Peyer's patch (tissue), 4 donors: ENCODE measurements at regions not wholly inside any gene's neighbourhood (a gene's known extent, or its start where the extent isn't known, plus 50 kb on each side); places are given as distances from the start of the nearest gene placed in this dataset.

Experiments
- DNase-seq, 3 donors: peaks; one replicate each; pipeline ENCODE4 v3.0.0-alpha.2; 2017 to 2019
- H3K27ac ChIP-seq, 4 donors: fragments of 200-600 bp; sonication (generic); one replicate each; pipeline ENCODE4 v1.5.1; 2016 to 2019
- H3K27me3 ChIP-seq, 2 donors: fragments of 200-600 bp; sonication (generic); one replicate each; pipeline ENCODE4 v1.5.1; 2019
- H3K36me3 ChIP-seq, 3 donors: fragments of 200-600 bp; sonication (generic); one replicate each; pipeline ENCODE4 v1.5.1; 2016 to 2019
- H3K4me1 ChIP-seq, 4 donors: fragments of 200-600 bp; sonication (generic); one replicate each; pipeline ENCODE4 v1.5.1; 2016 to 2019
- H3K4me3 ChIP-seq, 4 donors: fragments of 200-600 bp; sonication (generic); 1 replicate in 3 of 4; 2 replicates in 1 of 4; pipeline ENCODE4 v1.5.1; 2016 to 2019; ENCODE audit warnings: mild to moderate bottlenecking in 1 of 4
- H3K9me3 ChIP-seq, 4 donors: fragments of 200-600 bp; sonication (generic); one replicate each; pipeline ENCODE4 v1.5.1; 2016 to 2019; ENCODE audit warnings: mild to moderate bottlenecking in 1 of 4
- CTCF ChIP-seq, 6 experiments: fragments of 450-650 bp in 4 of 6; fragments of 200-600 bp in 2 of 6; sonication (generic) in 1 of 6; IDR thresholded peaks; one replicate each; pipeline ENCODE4 v1.5.1; 2017 to 2019; ENCODE audit warnings: antibody characterized with exemption in 6 of 6, mild to moderate bottlenecking in 3 of 6, moderate library complexity in 1 of 6
- POLR2A ChIP-seq, 2 donors: fragments of 450-650 bp; IDR thresholded peaks; one replicate each; pipeline ENCODE4 v1.5.1; 2017; ENCODE audit warnings: antibody characterized with exemption in 2 of 2, mild to moderate bottlenecking in 2 of 2, moderate library complexity in 2 of 2

GRCh38 chr13:68851026-68851425 lies 1256.6 kb upstream of the ATXN8OS start:
- Histone ChIP-seq H3K4me1 (no peaks in the 10 kb centered on the region), H3K27ac (no peak overlapping the region), H3K4me3 (no peak overlapping the region), H3K27me3 (no peaks in the 10 kb centered on the region), H3K9me3 (no peaks in the 10 kb centered on the region), H3K36me3 (no peaks in the 10 kb centered on the region)
- no peak for TF ChIP-seq POLR2A (IDR thresholded peaks at IDR 0.05)
- no peak for TF ChIP-seq CTCF (IDR thresholded peaks at IDR 0.05)
- no peak for DNase-seq

- Histone ChIP-seq H3K36me3 (no peaks in the 10 kb centered on the region), H3K4me1 (no peaks in the 10 kb centered on the region), H3K27ac (no peak overlapping the region), H3K27me3 (no peaks in the 10 kb centered on the region), H3K4me3 (no peak overlapping the region), H3K9me3 (no peaks in the 10 kb centered on the region)
- no peak for DNase-seq
- TF ChIP-seq POLR2A (IDR thresholded peaks at IDR 0.05) = no peak
- TF ChIP-seq CTCF (IDR thresholded peaks at IDR 0.05) = no peak
Observed at GRCh38 chr13:68850160-68850559, 1257.5 kb upstream of the ATXN8OS start.

- Histone ChIP-seq H3K9me3 (no peaks in the 10 kb centered on the region), H3K36me3 (no peaks in the 10 kb centered on the region), H3K27me3 (no peaks in the 10 kb centered on the region), H3K4me1 (no peaks in the 10 kb centered on the region), H3K27ac (no peak overlapping the region), H3K4me3 (no peak overlapping the region)
- TF ChIP-seq CTCF (IDR thresholded peaks at IDR 0.05) (no peak), POLR2A (IDR thresholded peaks at IDR 0.05) (no peak)
- no peak for DNase-seq
Observed at GRCh38 chr13:68846663-68847062, 1261.0 kb upstream of the ATXN8OS start.

- H3K27ac ChIP-seq = no peak overlapping the region
- H3K4me1 ChIP-seq = no peaks in the 10 kb centered on the region
- no peaks in the 10 kb centered on the region for H3K9me3 ChIP-seq
- H3K4me3 ChIP-seq = no peak overlapping the region
- H3K36me3 ChIP-seq = no peaks in the 10 kb centered on the region
- no peak for DNase-seq
- TF ChIP-seq CTCF (IDR thresholded peaks at IDR 0.05) = no peak
- no peak for TF ChIP-seq POLR2A (IDR thresholded peaks at IDR 0.05)
- no peaks in the 10 kb centered on the region for H3K27me3 ChIP-seq
Observed at GRCh38 chr13:68834375-68834774, 1273.3 kb upstream of the ATXN8OS start.

GRCh38 chr13:68816715-68817114 lies 1290.9 kb upstream of the ATXN8OS start:
- Histone ChIP-seq H3K27me3 (no peaks in the 10 kb centered on the region), H3K4me3 (no peak overlapping the region), H3K36me3 (no peaks in the 10 kb centered on the region), H3K4me1 (no peaks in the 10 kb centered on the region), H3K27ac (no peak overlapping the region), H3K9me3 (no peaks in the 10 kb centered on the region)
- no peak for DNase-seq
- TF ChIP-seq POLR2A (IDR thresholded peaks at IDR 0.05) (no peak), CTCF (IDR thresholded peaks at IDR 0.05) (no peak)

GRCh38 chr13:68813180-68813796 lies 1294.3 kb upstream of the ATXN8OS start:
- no peaks in the 10 kb centered on the region for H3K27me3 ChIP-seq
- no peak for DNase-seq
- no peak overlapping the region for H3K27ac ChIP-seq
- H3K9me3 ChIP-seq = no peaks in the 10 kb centered on the region
- H3K4me3 ChIP-seq = no peak overlapping the region
- TF ChIP-seq POLR2A (IDR thresholded peaks at IDR 0.05) (no peak), CTCF (IDR thresholded peaks at IDR 0.05) (no peak)
- H3K4me1 ChIP-seq = no peaks in the 10 kb centered on the region
- H3K36me3 ChIP-seq = no peaks in the 10 kb centered on the region
